HepG2 (cell line): ENCODE measurements at regions not wholly inside any gene's neighbourhood (a gene's known extent, or its start where the extent isn't known, plus 50 kb on each side); places are given as distances from the start of the nearest gene placed in this dataset.

Source experiments
- ATAC-seq: fragments of 200-7000 bp; cut with Tn5 transposase; 3 replicates; pipeline ENCODE4 v1.9.1; 2020; ENCODE audit warnings: mild to moderate bottlenecking, moderate library complexity
- BruUV-seq: library from RNA; stranded (reverse); fragments of 400-500 nt; replicated peaks from 2 replicates; lab custom pipeline; 2021; lab: Mats Ljungman, UMichigan
- CTCF ChIA-PET: fragments of 300-600 bp; formaldehyde crosslinking; extraction: SDS; loops from one replicate; lab custom pipeline; 2021; ENCODE audit warnings: low total read pairs, inconsistent platforms, low intra/inter-chr PET ratio; lab: Yijun Ruan, JAX
- POLR2A ChIA-PET: fragments of 350-600 bp; sonication (Branson Sonifier 250); formaldehyde crosslinking; loops from one replicate; lab custom pipeline; 2020; ENCODE audit warnings: antibody characterized with exemption, inconsistent platforms; lab: Yijun Ruan, JAX
- DNase-seq: peaks from one replicate; pipeline ENCODE4 v3.0.0-alpha.2; 2015; ENCODE audit warnings: low spot score
- FAIRE-seq: peaks from 3 replicates; lab custom pipeline; 2011; peaks lifted over from hg19 to GRCh38; lab: Jason Lieb, UNC
- H2AFZ ChIP-seq: one replicate; pipeline ENCODE4 v1.6.1; 2011; ENCODE audit warnings: low read length, inconsistent platforms
- H3K27ac ChIP-seq: fragments of 300-600 bp; 3 replicates; pipeline ENCODE4 v1.8.0; 2011; ENCODE audit warnings: mixed run types, mild to moderate bottlenecking, mixed read lengths, low read length, inconsistent platforms; ENCODE audit not compliant: insufficient read depth; ENCODE audit errors: extremely low read length
- H3K27me3 ChIP-seq, 2 experiments: fragments of 200-600 bp in 1 of 2; 2 replicates in 1 of 2; 3 replicates in 1 of 2; pipeline versions ENCODE4 v1.6.0 to v1.8.0; 2011; ENCODE audit warnings: low read length in 2 of 2, mild to moderate bottlenecking in 2 of 2, moderate library complexity in 2 of 2, inconsistent platforms in 1 of 2; ENCODE audit not compliant: insufficient read depth in 2 of 2, control insufficient read depth in 1 of 2
- H3K36me3 ChIP-seq, 2 experiments: fragments of 200-600 bp in 1 of 2; replicated peaks in 1 of 2; 2 replicates in 1 of 2; 3 replicates in 1 of 2; pipeline versions ENCODE4 v1.5.1 to v1.8.0; 2011; ENCODE audit warnings: low read length in 2 of 2, inconsistent platforms in 1 of 2; ENCODE audit not compliant: insufficient read depth in 2 of 2, control insufficient read depth in 1 of 2
- H3K4me1 ChIP-seq: 2 replicates; pipeline ENCODE4 v1.5.1; 2012; ENCODE audit warnings: low read length, inconsistent platforms; ENCODE audit not compliant: insufficient read depth
- H3K4me2 ChIP-seq: 2 replicates; pipeline ENCODE4 v1.6.0; 2011; ENCODE audit warnings: low read depth, low read length, inconsistent platforms
- H3K4me3 ChIP-seq, 3 experiments: fragments of 200-600 bp in 1 of 3; sonication (generic), shearing (Covaris generic) in 1 of 3; replicated peaks in 1 of 3; 2 replicates each; pipeline ENCODE4 v1.5.1; 2011 to 2016; ENCODE audit warnings: low read length in 3 of 3, inconsistent platforms in 2 of 3, low read depth in 2 of 3, mild to moderate bottlenecking in 2 of 3, control low read depth in 1 of 3, mixed read lengths in 1 of 3; ENCODE audit not compliant: insufficient read depth in 1 of 3
- H3K79me2 ChIP-seq: one replicate; pipeline ENCODE4 v1.6.1; 2011; ENCODE audit warnings: low read length, inconsistent platforms; ENCODE audit not compliant: insufficient read depth
- H3K9ac ChIP-seq: 2 replicates; pipeline ENCODE4 v1.6.0; 2011; ENCODE audit warnings: mild to moderate bottlenecking, low read depth, low read length, inconsistent platforms; ENCODE audit not compliant: insufficient read depth
- H3K9me3 ChIP-seq: 2 replicates; pipeline ENCODE4 v1.5.1; 2012; ENCODE audit warnings: mild to moderate bottlenecking, low read length
- H4K20me1 ChIP-seq: 2 replicates; pipeline ENCODE4 v1.6.0; 2011; ENCODE audit warnings: inconsistent platforms, mild to moderate bottlenecking, low read length, moderate library complexity; ENCODE audit not compliant: insufficient read depth
- CHD4 ChIP-seq: fragments of 200-600 bp; sonication (generic); IDR thresholded peaks from 2 replicates; pipeline ENCODE4 v1.7.0; 2017; ENCODE audit warnings: mild to moderate bottlenecking, low read length, borderline replicate concordance
- HHEX ChIP-seq: IDR thresholded peaks from 2 replicates; pipeline ENCODE4 v1.6.1; 2016; ENCODE audit warnings: control low read depth
- ISL2 ChIP-seq: sonication (generic); formaldehyde crosslinking; IDR thresholded peaks from 2 replicates; pipeline ENCODE4 v1.5.0; 2020; ENCODE audit warnings: missing genetic modification reagents
- KLF6 ChIP-seq: IDR thresholded peaks from 2 replicates; pipeline ENCODE4 v1.8.0; 2016; ENCODE audit warnings: missing biosample characterization, missing genetic modification reagents
- MIER3 ChIP-seq: IDR thresholded peaks from 2 replicates; pipeline ENCODE4 v1.6.1; 2016; ENCODE audit warnings: missing compliant biosample characterization, borderline replicate concordance
- MTA3 ChIP-seq: sonication (generic); formaldehyde crosslinking; IDR thresholded peaks from 2 replicates; pipeline ENCODE4 v1.4.0; 2020; ENCODE audit warnings: missing genetic modification reagents
- NCOA1 ChIP-seq: sonication (generic); formaldehyde crosslinking; IDR thresholded peaks from 2 replicates; pipeline ENCODE4 v1.9.0; 2021; ENCODE audit warnings: missing genetic modification reagents
- RAD21 ChIP-seq: fragments of 450-650 bp; formaldehyde crosslinking; IDR thresholded peaks from 2 replicates; pipeline ENCODE4 v1.5.0; 2020; ENCODE audit warnings: mild to moderate bottlenecking
- RFXAP ChIP-seq: sonication (generic); formaldehyde crosslinking; IDR thresholded peaks from 2 replicates; pipeline ENCODE4 v1.4.0; 2020; ENCODE audit warnings: missing genetic modification reagents, borderline replicate concordance
- SNAI1 ChIP-seq: sonication (generic); formaldehyde crosslinking; IDR thresholded peaks from 2 replicates; pipeline ENCODE4 v1.5.0; 2020; ENCODE audit warnings: mild to moderate bottlenecking, missing genetic modification reagents, borderline replicate concordance
- SNRNP70 ChIP-seq: fragments of 200-400 bp; formaldehyde crosslinking; IDR thresholded peaks from 2 replicates; pipeline ENCODE4 v1.6.1; 2017; ENCODE audit warnings: mild to moderate bottlenecking, low read depth, low read length, moderate library complexity
- SP5 ChIP-seq: IDR thresholded peaks from 2 replicates; pipeline ENCODE4 v1.6.1; 2016; ENCODE audit warnings: low read depth, borderline replicate concordance
- ZFP90 ChIP-seq: sonication (generic); formaldehyde crosslinking; IDR thresholded peaks from 2 replicates; pipeline ENCODE4 v1.8.0; 2022; ENCODE audit warnings: missing genetic modification reagents, mild to moderate bottlenecking, inconsistent platforms, borderline replicate concordance
- ZGPAT ChIP-seq: IDR thresholded peaks from 2 replicates; pipeline ENCODE4 v1.6.1; 2016; ENCODE audit warnings: mild to moderate bottlenecking
- ZNF121 ChIP-seq: sonication (generic); formaldehyde crosslinking; IDR thresholded peaks from 2 replicates; pipeline ENCODE4 v1.5.0; 2020; ENCODE audit warnings: mild to moderate bottlenecking, missing genetic modification reagents
- ZNF335 ChIP-seq: sonication (generic); formaldehyde crosslinking; IDR thresholded peaks from 2 replicates; pipeline ENCODE4 v1.4.0; 2020; ENCODE audit warnings: missing genetic modification reagents
- ZNF350 ChIP-seq: sonication (generic); formaldehyde crosslinking; IDR thresholded peaks from 2 replicates; pipeline ENCODE4 v1.4.0; 2020; ENCODE audit warnings: mild to moderate bottlenecking, low read depth, missing genetic modification reagents, borderline replicate concordance
- ZNF615 ChIP-seq: sonication (generic); formaldehyde crosslinking; IDR thresholded peaks from 2 replicates; pipeline ENCODE4 v1.5.0; 2020; ENCODE audit warnings: mild to moderate bottlenecking, missing genetic modification reagents, borderline replicate concordance
- WGBS: methylation state at CpG from one replicate; pipeline ENCODE4 v1.1.6; 2017; ENCODE audit warnings: low lambda C conversion rate; 5-methylcytosine and 5-hydroxymethylcytosine counted together
- in situ Hi-C: cut with HindIII; loops from 2 replicates; pipeline ENCODE4 v1.10.0; 2017; ENCODE audit warnings: low pct_unique_long_range_greater_than_20kb; ENCODE audit not compliant: extremely low pct_ligation_motif_present
- intact Hi-C: fragments of 100-400 bp; cut with micrococcal nuclease; formaldehyde crosslinking; loops from one replicate; pipeline ENCODE4 v1.10.0; 2022; ENCODE audit not compliant: unreplicated experiment
- TF ChIP-seq, protein P1 (sequence below): sonication (generic); formaldehyde crosslinking; conservative IDR thresholded peaks from 2 replicates; pipeline ENCODE4 v1.8.0; 2022; ENCODE audit warnings: mild to moderate bottlenecking, moderate library complexity, missing genetic modification reagents

DNA sequence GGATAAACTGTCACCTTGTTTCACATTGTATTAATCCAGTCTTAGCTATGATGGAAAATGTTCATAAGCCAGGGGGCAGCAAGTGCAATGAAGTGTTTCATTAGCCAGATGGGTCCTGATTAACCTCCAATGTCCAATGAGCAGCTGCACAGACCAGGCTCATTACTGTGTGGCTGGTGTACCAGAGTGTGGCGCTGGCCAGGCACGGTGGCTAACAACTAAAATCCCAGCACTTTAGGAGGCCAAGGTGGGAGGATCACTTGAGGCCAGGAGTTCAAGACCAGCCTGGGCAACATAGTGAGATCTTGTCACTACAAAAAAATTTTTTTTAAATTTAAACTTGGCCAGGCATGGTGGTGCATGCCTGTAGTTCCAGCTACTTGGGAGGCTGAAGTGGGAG is 201.7 kb upstream of the FOXQ1 start (continued):
- TF ChIP-seq, protein P1, sequence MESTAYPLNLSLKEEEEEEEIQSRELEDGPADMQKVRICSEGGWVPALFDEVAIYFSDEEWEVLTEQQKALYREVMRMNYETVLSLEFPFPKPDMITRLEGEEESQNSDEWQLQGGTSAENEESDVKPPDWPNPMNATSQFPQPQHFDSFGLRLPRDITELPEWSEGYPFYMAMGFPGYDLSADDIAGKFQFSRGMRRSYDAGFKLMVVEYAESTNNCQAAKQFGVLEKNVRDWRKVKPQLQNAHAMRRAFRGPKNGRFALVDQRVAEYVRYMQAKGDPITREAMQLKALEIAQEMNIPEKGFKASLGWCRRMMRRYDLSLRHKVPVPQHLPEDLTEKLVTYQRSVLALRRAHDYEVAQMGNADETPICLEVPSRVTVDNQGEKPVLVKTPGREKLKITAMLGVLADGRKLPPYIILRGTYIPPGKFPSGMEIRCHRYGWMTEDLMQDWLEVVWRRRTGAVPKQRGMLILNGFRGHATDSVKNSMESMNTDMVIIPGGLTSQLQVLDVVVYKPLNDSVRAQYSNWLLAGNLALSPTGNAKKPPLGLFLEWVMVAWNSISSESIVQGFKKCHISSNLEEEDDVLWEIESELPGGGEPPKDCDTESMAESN (CRISPR knock-in tag) = no peak
- TF ChIP-seq RAD21 (CRISPR knock-in tag) (0 out of 2 replicates have a peak, but pooled peaks have one; percentile 11), SNRNP70 (no peak), RFXAP (CRISPR knock-in tag) (no peak), ZNF121 (CRISPR knock-in tag) (0 out of 2 replicates have a peak, but pooled peaks have one; percentile 17), SNAI1 (CRISPR knock-in tag) (no peak), CHD4 (no peak), ZNF350 (no peak), ISL2 (no peak), ZNF615 (CRISPR knock-in tag) (no peak)

DNA sequence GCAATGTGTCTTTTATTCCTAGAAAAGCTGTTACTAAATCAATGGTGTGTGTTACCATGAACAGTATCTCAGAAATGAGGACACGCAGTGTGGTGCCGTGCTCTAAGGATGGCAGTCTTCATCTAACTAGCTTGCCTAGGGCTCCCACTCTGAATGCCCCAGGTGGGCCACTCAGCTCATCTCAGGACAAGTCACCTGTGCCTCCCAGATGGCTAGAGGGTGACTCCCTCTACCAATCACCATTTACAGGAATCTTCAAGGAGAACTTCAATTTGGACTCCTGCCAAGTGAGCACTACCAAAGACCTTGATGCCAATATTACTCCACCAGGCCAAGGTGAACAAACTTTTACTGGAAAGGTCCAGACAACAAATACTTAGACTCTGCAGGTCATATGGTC is 202.8 kb upstream of the FOXQ1 start:
- Histone ChIP-seq H3K27ac (no peak overlapping the region), H3K36me3 (no peaks in the 10 kb centered on the region), H3K9ac (no peak overlapping the region), H4K20me1 (no peaks in the 10 kb centered on the region), H3K79me2 (no peaks in the 10 kb centered on the region), H3K4me3 (no peak overlapping the region), H3K4me1 (no peaks in the 10 kb centered on the region), H3K9me3 (no peaks in the 10 kb centered on the region)
- intact Hi-C loops = no loop called here
- no TSS peak for BruUV-seq
- CTCF ChIA-PET = no interaction called here
- no peak for FAIRE-seq
- TF ChIP-seq MIER3 (CRISPR knock-in tag) (no peak), MTA3 (CRISPR knock-in tag) (no peak), ZNF335 (no peak), KLF6 (CRISPR knock-in tag) (no peak), SP5 (CRISPR knock-in tag) (no peak), NCOA1 (no peak), ZFP90 (CRISPR knock-in tag) (no peak), HHEX (no peak), ZGPAT (no peak)
- TF ChIP-seq, all 625 proteins: peak for 0
- Histone ChIP-seq H3K4me2 (no peak overlapping the region), H2AFZ (no peak overlapping the region), H3K27me3 (no peaks in the 10 kb centered on the region)
- POLR2A ChIA-PET = interaction anchor here (1.3 to 3.1 kb wide), 2 partner anchors 55 to 202 kb away, joined by 3 to 10 read pairs; partner anchors contain the start of gene FOXQ1
- ATAC-seq (no peak), DNase-seq (no peak)
- WGBS = 59% methylated on average over 2 of the region's 2 CpGs
- in situ Hi-C loops = no loop called here
